Prostate gland (tissue), 2 donors: ENCODE measurements at regions not wholly inside any gene's neighbourhood (a gene's known extent, or its start where the extent isn't known, plus 50 kb on each side); places are given as distances from the start of the nearest gene placed in this dataset.

ENCODE experiments used
- POLR2A ChIP-seq: fragments of 450-650 bp; IDR thresholded peaks from one replicate; pipeline ENCODE4 v1.6.1; 2016; ENCODE audit warnings: antibody characterized with exemption, mild to moderate bottlenecking
- POLR2AphosphoS5 ChIP-seq: sonication (generic); formaldehyde crosslinking; IDR thresholded peaks from one replicate; pipeline ENCODE4 v1.6.1; 2017; ENCODE audit warnings: antibody characterized with exemption
- TF ChIP-seq, protein P1 (sequence below), 4 experiments: fragments of 200-600 bp in 2 of 4; fragments of 450-650 bp in 2 of 4; sonication (generic) in 2 of 4; IDR thresholded peaks; 1 replicate in 3 of 4; 2 replicates in 1 of 4; pipeline ENCODE4 v1.5.1; 2016 to 2019; ENCODE audit warnings: antibody characterized with exemption in 4 of 4, mild to moderate bottlenecking in 2 of 4, moderate library complexity in 2 of 4

DNA sequence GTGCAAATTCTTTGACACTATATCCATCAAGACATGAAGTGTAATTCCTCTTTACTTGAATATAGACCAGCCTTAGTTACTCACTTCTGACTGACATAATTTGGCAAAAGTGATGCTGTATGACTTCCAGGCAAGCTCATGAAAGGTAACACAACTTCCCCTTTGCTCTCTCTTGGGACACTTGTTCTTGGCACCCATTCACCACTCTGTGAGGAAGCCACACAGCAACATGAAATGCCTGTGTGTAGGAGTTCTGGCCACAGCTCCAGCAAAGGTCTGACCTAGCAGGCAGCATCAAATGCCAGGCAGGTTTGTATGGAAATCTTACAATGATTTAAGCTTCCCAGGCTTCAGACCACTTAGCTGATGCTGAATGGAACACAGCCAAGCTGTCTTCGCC, 280.3 kb downstream of the PDHA2 start:
- no peak for TF ChIP-seq POLR2AphosphoS5
- TF ChIP-seq, protein P1, sequence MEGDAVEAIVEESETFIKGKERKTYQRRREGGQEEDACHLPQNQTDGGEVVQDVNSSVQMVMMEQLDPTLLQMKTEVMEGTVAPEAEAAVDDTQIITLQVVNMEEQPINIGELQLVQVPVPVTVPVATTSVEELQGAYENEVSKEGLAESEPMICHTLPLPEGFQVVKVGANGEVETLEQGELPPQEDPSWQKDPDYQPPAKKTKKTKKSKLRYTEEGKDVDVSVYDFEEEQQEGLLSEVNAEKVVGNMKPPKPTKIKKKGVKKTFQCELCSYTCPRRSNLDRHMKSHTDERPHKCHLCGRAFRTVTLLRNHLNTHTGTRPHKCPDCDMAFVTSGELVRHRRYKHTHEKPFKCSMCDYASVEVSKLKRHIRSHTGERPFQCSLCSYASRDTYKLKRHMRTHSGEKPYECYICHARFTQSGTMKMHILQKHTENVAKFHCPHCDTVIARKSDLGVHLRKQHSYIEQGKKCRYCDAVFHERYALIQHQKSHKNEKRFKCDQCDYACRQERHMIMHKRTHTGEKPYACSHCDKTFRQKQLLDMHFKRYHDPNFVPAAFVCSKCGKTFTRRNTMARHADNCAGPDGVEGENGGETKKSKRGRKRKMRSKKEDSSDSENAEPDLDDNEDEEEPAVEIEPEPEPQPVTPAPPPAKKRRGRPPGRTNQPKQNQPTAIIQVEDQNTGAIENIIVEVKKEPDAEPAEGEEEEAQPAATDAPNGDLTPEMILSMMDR (IDR thresholded peaks at IDR 0.05), result no peak
- TF ChIP-seq POLR2A, result no peak
